ENCODE measurements at regions not wholly inside any gene's neighbourhood (a gene's known extent, or its start where the extent isn't known, plus 50 kb on each side); places are given as distances from the start of the nearest gene placed in this dataset.
A peak's percentile ranks its signal among the peaks of the same experiment; 100 is the strongest.

- TF ChIP-seq EZH2phosphoT487 (IDR thresholded peaks at IDR 0.05) = no peak
- peak; percentile 82 for TF ChIP-seq CTCF (IDR thresholded peaks at IDR 0.05)
Observed at GRCh38 chr14:59055439-59056045, 132.9 kb upstream of the DAAM1 start.

Data from neural progenitor cell (in vitro differentiated cells).